ENCODE measurements at regions not wholly inside any gene's neighbourhood (a gene's known extent, or its start where the extent isn't known, plus 50 kb on each side); places are given as distances from the start of the nearest gene placed in this dataset. TPM values are rescaled to one million over a fixed set of nuclear protein-coding genes. Genes with fewer than 3 reads are reported as not detected.

- H3K9ac ChIP-seq = no peak overlapping the region
- Mint-ChIP-seq H3K4me1 (no peaks in the 10 kb centered on the region), H3K36me3 (no peaks in the 10 kb centered on the region), H3K27me3 (ENCODE audit: insufficient read depth, low read depth) (peaks cover 5% of the 10 kb centered on the region), H3K4me3 (no peak overlapping the region), H3K27ac (no peak overlapping the region), H3K9me3 (peaks cover 23% of the 10 kb centered on the region)
- H3K27me3 ChIP-seq = no peaks in the 10 kb centered on the region
- no peaks in the 10 kb centered on the region for H3K4me1 ChIP-seq
- H3K79me2 ChIP-seq (ENCODE audit: low read depth) = no peaks in the 10 kb centered on the region
- H3K4me3 ChIP-seq = no peak overlapping the region
- no peak overlapping the region for H2AFZ ChIP-seq (replicated peaks)
- H4K20me1 ChIP-seq (ENCODE audit: low read depth) = no peaks in the 10 kb centered on the region
- no peaks in the 10 kb centered on the region for H3K36me3 ChIP-seq
- DNase-seq (ENCODE audit: low spot score) = peak; percentile 58
- H3K9me3 ChIP-seq (ENCODE audit: low read depth) = no peaks in the 10 kb centered on the region
- H3F3A ChIP-seq (ENCODE audit: low read depth) = no peaks in the 10 kb centered on the region
- TF ChIP-seq EZH2phosphoT487 (IDR thresholded peaks at IDR 0.05) (no peak), CTCF (IDR thresholded peaks at IDR 0.05) (peak; percentile 75), EZH2 (IDR thresholded peaks at IDR 0.05) (no peak)
- H3K27ac ChIP-seq = no peak overlapping the region
- H3K4me2 ChIP-seq = no peak overlapping the region
Observed at GRCh38 chr18:75478996-75479880, 51.7 kb upstream of the SMIM21 start.

- H3K9me3 ChIP-seq (ENCODE audit: low read depth) = no peaks in the 10 kb centered on the region
- H3K27me3 Mint-ChIP-seq (ENCODE audit: insufficient read depth, low read depth) = peaks cover 5% of the 10 kb centered on the region
- H3K4me3 ChIP-seq = no peak overlapping the region
- H4K20me1 ChIP-seq (ENCODE audit: low read depth) = no peaks in the 10 kb centered on the region
- H3K9me3 Mint-ChIP-seq = peaks cover 14% of the 10 kb centered on the region
- no peak overlapping the region for H3K4me3 Mint-ChIP-seq
- no peaks in the 10 kb centered on the region for H3K79me2 ChIP-seq (ENCODE audit: low read depth)
- H3K27me3 ChIP-seq = no peaks in the 10 kb centered on the region
- H3K36me3 ChIP-seq = no peaks in the 10 kb centered on the region
- no peaks in the 10 kb centered on the region for H3K36me3 Mint-ChIP-seq
- H3K4me1 ChIP-seq = no peaks in the 10 kb centered on the region
- no peak overlapping the region for H2AFZ ChIP-seq (replicated peaks)
- TF ChIP-seq EZH2 (IDR thresholded peaks at IDR 0.05) = no peak
- TF ChIP-seq CTCF (IDR thresholded peaks at IDR 0.05) = no peak
- no peak for TF ChIP-seq EZH2phosphoT487 (IDR thresholded peaks at IDR 0.05)
- no peak overlapping the region for H3K27ac Mint-ChIP-seq
- no peak overlapping the region for H3K4me2 ChIP-seq
- H3K4me1 Mint-ChIP-seq = peaks cover 1% of the 10 kb centered on the region
- no peaks in the 10 kb centered on the region for H3F3A ChIP-seq (ENCODE audit: low read depth)
- H3K27ac ChIP-seq = no peak overlapping the region
- DNase-seq (ENCODE audit: low spot score) = no peak
- H3K9ac ChIP-seq = no peak overlapping the region
Observed at GRCh38 chr18:75477900-75478299, 50.4 kb upstream of the SMIM21 start.

Small RNAs in the stretch of these regions (small RNA-seq; reads per million reads assigned to genes)
- gene AC021506.2 = not detected
